Liver (tissue), 8 donors: ENCODE measurements at regions not wholly inside any gene's neighbourhood (a gene's known extent, or its start where the extent isn't known, plus 50 kb on each side); places are given as distances from the start of the nearest gene placed in this dataset.

Source experiments
- DNase-seq: peaks from one replicate; pipeline ENCODE4 v3.0.0-alpha.2; 2017; ENCODE audit warnings: low spot score
- H3K27ac ChIP-seq, 2 donors: one replicate each; pipeline ENCODE4 v1.7.0; 2013; ENCODE audit warnings: inconsistent platforms in 2 of 2, low read length in 2 of 2, control low read depth in 1 of 2, low read depth in 1 of 2, mild to moderate bottlenecking in 1 of 2
- H3K27me3 ChIP-seq, 4 donors: one replicate each; pipeline versions ENCODE4 v1.6.1 to v1.7.0; 2013; ENCODE audit warnings: low read length in 3 of 4, inconsistent platforms in 1 of 4, mild to moderate bottlenecking in 1 of 4, moderate library complexity in 1 of 4; ENCODE audit not compliant: control insufficient read depth in 4 of 4, insufficient read depth in 4 of 4
- H3K36me3 ChIP-seq, 4 donors: one replicate each; pipeline versions ENCODE4 v1.6.1 to v1.7.0; 2013; ENCODE audit warnings: low read length in 3 of 4, mild to moderate bottlenecking in 3 of 4, low read depth in 1 of 4, moderate library complexity in 1 of 4; ENCODE audit not compliant: control insufficient read depth in 4 of 4, insufficient read depth in 3 of 4
- H3K4me1 ChIP-seq, 4 donors: one replicate each; pipeline versions ENCODE4 v1.6.1 to v1.7.0; 2013; ENCODE audit warnings: low read length in 3 of 4, mild to moderate bottlenecking in 3 of 4, moderate library complexity in 1 of 4; ENCODE audit not compliant: control insufficient read depth in 4 of 4, insufficient read depth in 4 of 4
- H3K4me3 ChIP-seq, 3 donors: one replicate each; pipeline versions ENCODE4 v1.6.1 to v1.7.0; 2013; ENCODE audit warnings: low read length in 3 of 3, control low read depth in 1 of 3, low read depth in 1 of 3, mild to moderate bottlenecking in 1 of 3
- H3K9ac ChIP-seq, 2 donors: one replicate each; pipeline ENCODE4 v1.7.0; 2013; ENCODE audit warnings: low read length in 2 of 2, mild to moderate bottlenecking in 2 of 2, moderate library complexity in 2 of 2, control low read depth in 1 of 2, low read depth in 1 of 2
- H3K9me3 ChIP-seq, 4 donors: one replicate each; pipeline versions ENCODE4 v1.6.1 to v1.7.0; 2013; ENCODE audit warnings: low read length in 3 of 4; ENCODE audit not compliant: control insufficient read depth in 4 of 4
- CTCF ChIP-seq: fragments of 150-350 bp; IDR thresholded peaks from 2 replicates; pipeline ENCODE4 v1.5.1; 2017; ENCODE audit warnings: improper control_type of control experiment, low read depth, low read length; ENCODE audit not compliant: missing input control
- EGR1 ChIP-seq, 2 donors: IDR thresholded peaks; 2 replicates each; pipeline ENCODE4 v1.6.1; 2016 to 2018; ENCODE audit warnings: antibody characterized with exemption in 2 of 2, low read depth in 2 of 2
- FOXA1 ChIP-seq: IDR thresholded peaks from 2 replicates; pipeline ENCODE4 v1.6.1; 2016; ENCODE audit warnings: antibody characterized with exemption
- FOXA2 ChIP-seq: IDR thresholded peaks from 2 replicates; pipeline ENCODE4 v1.6.1; 2016; ENCODE audit warnings: antibody characterized with exemption
- GABPA ChIP-seq, 2 donors: IDR thresholded peaks in 1 of 2; conservative IDR thresholded peaks in 1 of 2; 2 replicates each; pipeline ENCODE4 v1.6.1; 2016; ENCODE audit warnings: antibody characterized with exemption in 2 of 2, mild to moderate bottlenecking in 1 of 2, moderate library complexity in 1 of 2
- HNF4A ChIP-seq, 2 donors: conservative IDR thresholded peaks; 2 replicates each; pipeline ENCODE4 v1.6.1; 2016; ENCODE audit warnings: antibody characterized with exemption in 2 of 2, mild to moderate bottlenecking in 2 of 2
- JUND ChIP-seq, 2 donors: IDR thresholded peaks; 2 replicates each; pipeline ENCODE4 v1.6.1; 2016; ENCODE audit warnings: antibody characterized with exemption in 2 of 2
- MAX ChIP-seq: IDR thresholded peaks from 2 replicates; pipeline ENCODE4 v1.6.1; 2016; ENCODE audit warnings: antibody characterized with exemption
- NR2F2 ChIP-seq: IDR thresholded peaks from 2 replicates; pipeline ENCODE4 v1.6.1; 2016; ENCODE audit warnings: antibody characterized with exemption
- RXRA ChIP-seq, 2 donors: IDR thresholded peaks; 2 replicates each; pipeline ENCODE4 v1.6.1; 2017 to 2018; ENCODE audit warnings: antibody characterized with exemption in 2 of 2, mild to moderate bottlenecking in 1 of 2
- SP1 ChIP-seq: IDR thresholded peaks from 2 replicates; pipeline ENCODE4 v1.6.1; 2018; ENCODE audit warnings: antibody characterized with exemption, mild to moderate bottlenecking
- TAF1 ChIP-seq: conservative IDR thresholded peaks from 2 replicates; pipeline ENCODE4 v1.6.1; 2016; ENCODE audit warnings: antibody characterized with exemption, mild to moderate bottlenecking
- ZBTB33 ChIP-seq: IDR thresholded peaks from 2 replicates; pipeline ENCODE4 v1.6.1; 2016; ENCODE audit warnings: antibody characterized with exemption
- WGBS: extraction: QIAGEN DNeasy Blood & Tissue Kit; methylation state at CpG from one replicate; pipeline ENCODE4 v1.1.7; 2013; 5-methylcytosine and 5-hydroxymethylcytosine counted together
- TF ChIP-seq, protein P1 (sequence below): IDR thresholded peaks from 2 replicates; pipeline ENCODE4 v1.6.1; 2016; ENCODE audit warnings: antibody characterized with exemption, mild to moderate bottlenecking
- donor health status: healthy.
- donor health status: healthy.
- donor health status: healthy.
- donor health status: healthy.
- donor health status: healthy.

GRCh38 chr3:189056646-189057335 is 115.0 kb upstream of the TPRG1 start (continued):
- TF ChIP-seq, protein P1, sequence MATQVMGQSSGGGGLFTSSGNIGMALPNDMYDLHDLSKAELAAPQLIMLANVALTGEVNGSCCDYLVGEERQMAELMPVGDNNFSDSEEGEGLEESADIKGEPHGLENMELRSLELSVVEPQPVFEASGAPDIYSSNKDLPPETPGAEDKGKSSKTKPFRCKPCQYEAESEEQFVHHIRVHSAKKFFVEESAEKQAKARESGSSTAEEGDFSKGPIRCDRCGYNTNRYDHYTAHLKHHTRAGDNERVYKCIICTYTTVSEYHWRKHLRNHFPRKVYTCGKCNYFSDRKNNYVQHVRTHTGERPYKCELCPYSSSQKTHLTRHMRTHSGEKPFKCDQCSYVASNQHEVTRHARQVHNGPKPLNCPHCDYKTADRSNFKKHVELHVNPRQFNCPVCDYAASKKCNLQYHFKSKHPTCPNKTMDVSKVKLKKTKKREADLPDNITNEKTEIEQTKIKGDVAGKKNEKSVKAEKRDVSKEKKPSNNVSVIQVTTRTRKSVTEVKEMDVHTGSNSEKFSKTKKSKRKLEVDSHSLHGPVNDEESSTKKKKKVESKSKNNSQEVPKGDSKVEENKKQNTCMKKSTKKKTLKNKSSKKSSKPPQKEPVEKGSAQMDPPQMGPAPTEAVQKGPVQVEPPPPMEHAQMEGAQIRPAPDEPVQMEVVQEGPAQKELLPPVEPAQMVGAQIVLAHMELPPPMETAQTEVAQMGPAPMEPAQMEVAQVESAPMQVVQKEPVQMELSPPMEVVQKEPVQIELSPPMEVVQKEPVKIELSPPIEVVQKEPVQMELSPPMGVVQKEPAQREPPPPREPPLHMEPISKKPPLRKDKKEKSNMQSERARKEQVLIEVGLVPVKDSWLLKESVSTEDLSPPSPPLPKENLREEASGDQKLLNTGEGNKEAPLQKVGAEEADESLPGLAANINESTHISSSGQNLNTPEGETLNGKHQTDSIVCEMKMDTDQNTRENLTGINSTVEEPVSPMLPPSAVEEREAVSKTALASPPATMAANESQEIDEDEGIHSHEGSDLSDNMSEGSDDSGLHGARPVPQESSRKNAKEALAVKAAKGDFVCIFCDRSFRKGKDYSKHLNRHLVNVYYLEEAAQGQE, result no peak
- TF ChIP-seq NR2F2, result no peak

GRCh38 chr3:189057369-189057768 is 114.4 kb upstream of the TPRG1 start:
- Histone ChIP-seq H3K27me3 (no peaks in the 10 kb centered on the region), H3K4me1 (no peaks in the 10 kb centered on the region), H3K4me3 (no peak overlapping the region), H3K9me3 (no peaks in the 10 kb centered on the region), H3K36me3 (peaks cover 0 to 3% (median 0%) of the 10 kb centered on the region in 4 donors), H3K9ac (no peak overlapping the region), H3K27ac (no peak overlapping the region)
- DNase-seq, result no peak
- TF ChIP-seq SP1, result no peak
- 100% methylated on average over 1 of the region's 1 CpG for WGBS

- H3K27ac ChIP-seq, result no peak overlapping the region
- no peak for DNase-seq
Observed at GRCh38 chr3:189058071-189058470, 113.7 kb upstream of the TPRG1 start.

DNA sequence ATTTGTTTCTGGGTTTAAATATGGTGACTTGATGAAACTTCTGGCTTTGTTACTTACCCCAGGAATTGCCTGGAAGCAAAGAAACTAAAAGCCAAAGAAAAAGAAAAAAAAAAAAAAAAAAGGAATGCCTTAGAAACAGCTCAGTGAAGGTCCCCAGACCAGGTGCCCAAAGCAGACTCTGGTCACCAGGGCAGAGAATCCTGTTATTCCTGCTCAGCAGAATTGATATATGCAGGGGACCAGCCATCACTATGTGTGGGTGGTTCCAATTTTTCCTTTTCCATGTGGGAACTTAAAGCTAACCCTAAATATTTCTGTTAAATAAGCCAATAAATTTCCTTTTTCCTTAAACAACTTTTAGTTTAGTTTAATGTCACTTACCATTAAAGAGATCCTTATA is 100.8 kb upstream of the TPRG1 start:
- no peak for DNase-seq
- no peaks in the 10 kb centered on the region for H3K27me3 ChIP-seq
- H3K9ac ChIP-seq, result no peak overlapping the region
- no peaks in the 10 kb centered on the region for H3K9me3 ChIP-seq
- no peaks in the 10 kb centered on the region for H3K4me1 ChIP-seq
- H3K27ac ChIP-seq, result no peak overlapping the region
- no peak overlapping the region for H3K4me3 ChIP-seq
- H3K36me3 ChIP-seq, result no peaks in the 10 kb centered on the region
- TF ChIP-seq EGR1 (IDR thresholded peaks at IDR 0.05; ENCODE audit: low read depth in 2 of 2), result no peak
- TF ChIP-seq JUND (IDR thresholded peaks at IDR 0.05), result no peak
- no peak for TF ChIP-seq MAX
- TF ChIP-seq, protein P1, result no peak
- no peak for TF ChIP-seq ZBTB33
- no peak for TF ChIP-seq GABPA (IDR thresholded peaks at IDR 0.05 in 1 of 2, conservative IDR thresholded peaks at IDR 0.05 in 1 of 2)
- no peak for TF ChIP-seq TAF1
- no peak for TF ChIP-seq FOXA2
- no peak for TF ChIP-seq SP1
- no peak for TF ChIP-seq CTCF

More at GRCh38 chr3:189058071-189058470, 113.7 kb upstream of the TPRG1 start:
- no peak overlapping the region for H3K9ac ChIP-seq
- no peaks in the 10 kb centered on the region for H3K4me1 ChIP-seq
- no peak for TF ChIP-seq NR2F2
- no peak for TF ChIP-seq MAX
- no peak for TF ChIP-seq TAF1
- no peak for TF ChIP-seq HNF4A (conservative IDR thresholded peaks at IDR 0.05)
- TF ChIP-seq SP1, result no peak
- TF ChIP-seq RXRA (IDR thresholded peaks at IDR 0.05), result no peak
- no peak for TF ChIP-seq FOXA1
- H3K27me3 ChIP-seq, result no peaks in the 10 kb centered on the region
- H3K9me3 ChIP-seq, result no peaks in the 10 kb centered on the region
- WGBS, result 93% methylated on average over 5 of the region's 5 CpGs
- peaks cover 0 to 3% (median 0%) of the 10 kb centered on the region in 4 donors for H3K36me3 ChIP-seq
- no peak overlapping the region for H3K4me3 ChIP-seq
